ENCODE measurements at regions not wholly inside any gene's neighbourhood (a gene's known extent, or its start where the extent isn't known, plus 50 kb on each side); places are given as distances from the start of the nearest gene placed in this dataset.

DNA sequence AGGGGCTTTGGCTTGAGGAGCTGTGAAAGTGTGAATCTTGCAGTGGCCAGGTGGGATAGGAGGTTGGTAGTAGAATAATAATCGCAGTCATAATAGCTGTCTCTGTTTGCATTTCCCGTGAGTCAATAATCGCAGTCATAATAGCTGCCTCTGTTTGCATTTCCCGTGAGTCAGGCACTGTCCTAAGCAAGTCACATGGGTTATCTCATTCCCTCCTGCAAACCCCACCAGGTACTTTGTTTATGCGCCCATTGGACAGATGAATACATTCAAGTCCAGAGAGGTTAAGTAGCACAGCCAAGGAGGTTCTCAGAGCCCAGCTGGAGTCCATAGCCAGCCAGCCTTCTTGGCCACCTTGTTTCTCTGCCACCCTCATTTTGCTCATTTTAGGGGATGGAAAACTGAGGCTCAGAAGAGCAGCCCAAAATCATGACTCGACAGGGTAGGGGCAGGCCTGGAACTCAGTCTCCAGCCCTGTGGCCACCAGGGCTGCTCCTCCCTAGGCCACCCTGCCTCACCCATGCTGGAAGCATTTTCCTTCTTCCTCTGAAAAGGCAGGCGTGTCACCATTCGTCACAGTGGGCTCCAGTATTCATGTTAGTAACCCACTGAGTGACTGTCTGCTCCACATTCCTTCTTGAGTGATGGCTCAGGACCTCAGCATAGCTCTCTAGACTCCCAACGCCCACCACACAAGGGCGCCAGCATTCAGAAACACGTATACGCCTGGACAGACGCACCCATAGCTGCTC is 206.2 kb downstream of the URI1 start:
- Histone ChIP-seq H3K4me3 (ENCODE audit: low read length) (no peak overlapping the region), H3K9ac (ENCODE audit: low read length) (no peak overlapping the region), H3K27me3 (replicated peaks; ENCODE audit: control insufficient read depth, insufficient read depth, low read length) (peaks cover 6% of the 10 kb centered on the region), H3K4me1 (ENCODE audit: control insufficient read depth, insufficient read depth, low read length) (peaks cover 4% of the 10 kb centered on the region), H3K36me3 (ENCODE audit: control insufficient read depth, insufficient read depth, low read length, severe bottlenecking) (no peaks in the 10 kb centered on the region), H3K9me3 (ENCODE audit: control insufficient read depth, low read length) (no peaks in the 10 kb centered on the region)
- DNase-seq (ENCODE audit: low read depth): no peak

DNA sequence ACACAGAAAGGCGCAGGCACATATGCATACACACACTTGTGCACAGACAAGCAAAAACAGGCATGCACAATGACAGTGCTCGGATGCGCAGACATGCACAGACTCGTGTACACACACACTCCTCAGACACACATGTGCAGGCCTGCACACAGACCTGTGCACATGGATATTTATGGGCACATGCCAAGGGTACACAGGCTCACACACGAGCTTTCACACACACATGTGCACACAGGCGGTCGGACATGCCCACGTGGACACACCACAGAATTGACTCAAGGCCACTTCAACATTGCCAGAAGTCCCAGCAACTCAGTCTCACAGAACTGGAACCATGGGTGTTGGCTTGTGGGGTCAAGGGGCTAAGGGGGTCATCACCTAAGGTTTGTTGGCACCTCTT is 206.8 kb downstream of the URI1 start:
- Histone ChIP-seq H3K27me3 (replicated peaks; ENCODE audit: control insufficient read depth, insufficient read depth, low read length) (peaks cover 9% of the 10 kb centered on the region), H3K4me1 (ENCODE audit: control insufficient read depth, insufficient read depth, low read length) (peaks cover 4% of the 10 kb centered on the region), H3K36me3 (ENCODE audit: control insufficient read depth, insufficient read depth, low read length, severe bottlenecking) (no peaks in the 10 kb centered on the region), H3K4me3 (ENCODE audit: low read length) (no peak overlapping the region), H3K9ac (ENCODE audit: low read length) (no peak overlapping the region), H3K9me3 (ENCODE audit: control insufficient read depth, low read length) (no peaks in the 10 kb centered on the region)
- no peak for DNase-seq (ENCODE audit: low read depth)

DNA sequence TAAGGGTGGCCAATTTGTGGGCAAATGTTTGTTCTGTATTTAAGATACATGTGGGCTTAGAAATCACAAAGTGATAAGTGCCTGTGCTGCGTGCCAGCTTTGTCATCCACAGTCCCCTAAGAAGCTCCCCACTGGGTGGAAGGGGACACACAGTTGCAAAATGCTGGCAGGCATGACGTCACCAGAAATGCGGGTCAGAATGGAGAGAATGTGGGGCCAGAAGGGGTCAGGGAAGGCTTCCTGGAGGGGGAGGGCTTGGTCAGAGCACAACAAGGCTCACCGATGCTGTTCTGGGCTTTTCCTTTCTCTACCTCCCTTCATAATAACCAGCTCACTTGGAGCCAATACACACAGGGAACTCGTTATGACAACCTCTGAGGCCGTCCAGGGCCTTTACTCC is 207.3 kb downstream of the URI1 start:
- no peaks in the 10 kb centered on the region for H3K9me3 ChIP-seq (ENCODE audit: control insufficient read depth, low read length)
- H3K27me3 ChIP-seq (replicated peaks; ENCODE audit: control insufficient read depth, insufficient read depth, low read length): peaks cover 9% of the 10 kb centered on the region
- H3K9ac ChIP-seq (ENCODE audit: low read length): no peak overlapping the region
- H3K36me3 ChIP-seq (ENCODE audit: control insufficient read depth, insufficient read depth, low read length, severe bottlenecking): no peaks in the 10 kb centered on the region
- DNase-seq (ENCODE audit: low read depth): no peak
- no peak overlapping the region for H3K4me3 ChIP-seq (ENCODE audit: low read length)
- H3K4me1 ChIP-seq (ENCODE audit: control insufficient read depth, insufficient read depth, low read length): peaks cover 4% of the 10 kb centered on the region

DNA sequence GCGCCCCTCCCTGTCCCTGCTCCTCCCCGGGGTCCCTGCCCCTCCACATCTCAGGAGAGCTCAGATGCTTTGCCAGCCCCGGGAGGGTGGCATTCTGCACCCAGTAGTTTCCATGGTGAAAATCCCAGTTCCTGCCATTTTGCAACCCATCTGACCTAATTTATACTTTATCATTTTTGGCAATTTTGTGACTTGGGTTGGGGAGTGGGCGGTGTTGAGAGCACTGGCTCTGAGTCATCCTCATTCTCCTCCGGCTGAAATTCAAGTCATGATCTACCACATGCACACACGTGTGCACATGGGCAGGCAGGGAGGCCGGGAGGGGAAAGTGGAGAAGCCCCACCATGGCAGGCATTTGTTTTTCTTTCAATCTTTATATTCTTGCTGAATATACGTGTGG is 208.6 kb downstream of the URI1 start:
- no peak overlapping the region for H3K9ac ChIP-seq (ENCODE audit: low read length)
- H3K4me1 ChIP-seq (ENCODE audit: control insufficient read depth, insufficient read depth, low read length): peaks cover 4% of the 10 kb centered on the region
- DNase-seq (ENCODE audit: low read depth): no peak
- H3K27me3 ChIP-seq (replicated peaks; ENCODE audit: control insufficient read depth, insufficient read depth, low read length): peaks cover 9% of the 10 kb centered on the region
- H3K36me3 ChIP-seq (ENCODE audit: control insufficient read depth, insufficient read depth, low read length, severe bottlenecking): no peaks in the 10 kb centered on the region
- H3K4me3 ChIP-seq (ENCODE audit: low read length): no peak overlapping the region
- no peaks in the 10 kb centered on the region for H3K9me3 ChIP-seq (ENCODE audit: control insufficient read depth, low read length)

DNA sequence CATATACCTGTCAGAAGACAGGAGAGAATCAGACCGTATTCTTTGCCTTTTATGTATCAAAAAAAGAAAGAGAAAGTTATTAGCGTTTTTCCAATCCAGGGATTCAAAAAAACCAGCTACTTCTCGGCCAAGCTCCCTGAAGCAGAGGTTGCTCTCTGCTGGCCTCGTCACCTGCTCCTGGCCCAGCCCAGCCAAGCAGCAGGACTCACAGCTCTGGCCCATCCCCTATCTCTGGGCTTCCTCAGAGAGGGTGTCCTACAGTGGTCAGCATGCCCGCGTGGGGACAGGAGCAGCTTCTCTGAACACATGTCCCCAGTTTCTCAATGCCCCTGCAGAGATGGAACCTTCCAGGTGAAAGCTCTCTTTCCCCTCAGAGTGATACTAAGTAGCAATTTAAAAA is 209.0 kb downstream of the URI1 start:
- peaks cover 4% of the 10 kb centered on the region for H3K4me1 ChIP-seq (ENCODE audit: control insufficient read depth, insufficient read depth, low read length)
- peaks cover 9% of the 10 kb centered on the region for H3K27me3 ChIP-seq (replicated peaks; ENCODE audit: control insufficient read depth, insufficient read depth, low read length)
- H3K9ac ChIP-seq (ENCODE audit: low read length): no peak overlapping the region
- no peaks in the 10 kb centered on the region for H3K9me3 ChIP-seq (ENCODE audit: control insufficient read depth, low read length)
- H3K36me3 ChIP-seq (ENCODE audit: control insufficient read depth, insufficient read depth, low read length, severe bottlenecking): no peaks in the 10 kb centered on the region
- H3K4me3 ChIP-seq (ENCODE audit: low read length): no peak overlapping the region
- no peak for DNase-seq (ENCODE audit: low read depth)

DNA sequence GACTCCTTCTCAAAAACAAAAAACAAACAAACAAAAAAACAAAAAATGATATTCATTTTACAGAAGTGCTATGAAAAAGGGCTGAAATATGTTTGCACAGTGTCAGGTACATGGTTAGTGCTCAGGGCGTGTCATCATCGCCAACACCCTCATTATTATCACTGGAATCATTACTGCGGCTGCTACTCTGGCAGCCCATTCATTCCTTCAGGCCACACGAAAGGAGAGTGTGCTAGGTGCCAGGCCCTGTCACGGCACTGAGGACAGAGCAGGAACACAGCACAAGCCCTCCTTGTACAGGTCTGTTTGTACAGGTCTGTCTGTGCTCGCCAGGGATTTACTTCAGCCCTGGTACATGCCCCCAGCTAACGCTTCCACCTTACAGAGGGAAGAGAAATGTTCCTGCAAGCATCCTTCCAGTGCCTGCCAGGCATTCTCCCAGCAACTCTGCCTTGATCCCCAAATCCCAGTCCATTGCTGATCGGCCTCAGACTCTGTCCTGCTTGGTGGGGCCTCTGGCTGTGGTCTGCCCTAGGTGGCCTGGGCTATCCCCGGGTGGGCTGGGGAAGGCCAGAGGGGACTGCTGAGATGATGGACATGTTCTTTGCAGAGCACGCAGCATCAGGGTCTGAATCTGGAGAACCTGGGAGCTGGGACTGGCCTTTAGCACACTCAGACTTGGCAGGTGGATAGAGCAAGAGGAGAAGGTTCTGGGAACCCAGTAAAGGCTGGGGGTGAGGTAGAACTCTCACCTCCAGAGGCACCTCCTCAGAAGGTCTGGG is 210.7 kb downstream of the URI1 start:
- H3K36me3 ChIP-seq (ENCODE audit: control insufficient read depth, insufficient read depth, low read length, severe bottlenecking): no peaks in the 10 kb centered on the region
- no peaks in the 10 kb centered on the region for H3K9me3 ChIP-seq (ENCODE audit: control insufficient read depth, low read length)
- H3K4me1 ChIP-seq (ENCODE audit: control insufficient read depth, insufficient read depth, low read length): peaks cover 4% of the 10 kb centered on the region
- no peak overlapping the region for H3K9ac ChIP-seq (ENCODE audit: low read length)
- DNase-seq (ENCODE audit: low read depth): no peak
- no peak overlapping the region for H3K4me3 ChIP-seq (ENCODE audit: low read length)
- H3K27me3 ChIP-seq (replicated peaks; ENCODE audit: control insufficient read depth, insufficient read depth, low read length): peaks cover 9% of the 10 kb centered on the region

DNA sequence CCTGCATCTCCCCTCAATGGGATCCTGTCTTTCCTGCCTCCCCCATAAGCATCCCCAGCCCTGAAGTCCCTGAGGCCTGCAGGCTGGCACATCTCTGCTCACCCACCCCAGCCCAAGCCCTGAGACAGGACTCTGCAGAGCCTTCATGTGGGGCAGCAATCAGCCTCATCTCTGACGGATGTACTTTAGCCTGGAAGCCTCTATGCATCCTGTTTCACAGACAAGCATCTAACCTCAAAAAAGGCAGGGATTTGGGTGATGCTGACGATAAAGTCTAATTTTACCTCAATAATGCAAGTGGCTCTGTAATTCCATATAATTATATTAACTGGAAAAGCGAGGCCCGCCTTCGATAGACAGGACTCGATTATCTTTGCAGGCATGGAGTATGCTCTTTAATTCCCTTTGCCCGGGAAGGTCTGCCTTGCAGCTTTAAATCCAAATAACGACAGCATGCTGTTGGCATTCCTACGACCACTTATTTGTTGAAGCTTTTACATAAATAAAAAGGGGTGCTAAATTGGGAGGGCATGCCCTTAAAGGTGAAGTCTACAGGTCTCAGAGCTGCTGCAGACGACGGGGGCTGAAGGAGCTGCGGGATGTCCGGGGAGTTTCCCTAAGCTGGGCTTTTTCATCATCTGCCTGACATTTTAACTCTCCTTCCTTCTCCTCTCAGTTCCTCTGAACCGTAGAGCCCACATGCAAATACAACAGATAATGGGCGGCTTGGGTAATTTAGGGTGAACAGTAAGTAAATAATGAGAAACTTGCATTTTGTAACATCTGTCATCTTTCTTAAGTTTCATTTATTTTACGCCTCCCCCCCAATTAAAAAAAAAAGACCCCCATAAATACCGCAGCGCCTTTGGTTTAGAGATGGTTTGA is 211.5 kb downstream of the URI1 start:
- Histone ChIP-seq H3K27me3 (replicated peaks; ENCODE audit: control insufficient read depth, insufficient read depth, low read length) (peaks cover 9% of the 10 kb centered on the region), H3K36me3 (ENCODE audit: control insufficient read depth, insufficient read depth, low read length, severe bottlenecking) (no peaks in the 10 kb centered on the region), H3K9me3 (ENCODE audit: control insufficient read depth, low read length) (no peaks in the 10 kb centered on the region), H3K4me1 (ENCODE audit: control insufficient read depth, insufficient read depth, low read length) (peaks cover 4% of the 10 kb centered on the region), H3K4me3 (ENCODE audit: low read length) (no peak overlapping the region), H3K9ac (ENCODE audit: low read length) (no peak overlapping the region)
- no peak for DNase-seq (ENCODE audit: low read depth)

DNA sequence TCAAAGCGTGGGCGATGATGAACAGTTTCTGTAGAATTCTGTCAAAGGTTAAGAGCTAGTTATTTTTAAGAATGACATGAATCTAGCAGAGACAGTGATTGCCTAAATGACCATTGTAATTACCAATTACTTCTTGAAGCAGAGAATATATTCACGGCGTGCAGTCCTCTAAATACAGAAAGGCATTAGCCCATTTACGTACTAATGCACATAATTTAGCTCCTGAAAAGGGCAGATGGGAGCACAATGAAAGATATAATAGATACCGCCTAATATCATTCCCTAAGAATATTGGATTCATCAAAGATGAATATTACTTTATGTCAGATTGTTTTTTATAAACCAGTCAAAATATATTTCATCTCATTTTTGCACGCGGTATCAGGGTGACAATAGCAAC is 212.4 kb downstream of the URI1 start:
- no peak overlapping the region for H3K4me3 ChIP-seq (ENCODE audit: low read length)
- H3K9ac ChIP-seq (ENCODE audit: low read length): no peak overlapping the region
- no peaks in the 10 kb centered on the region for H3K4me1 ChIP-seq (ENCODE audit: control insufficient read depth, insufficient read depth, low read length)
- DNase-seq (ENCODE audit: low read depth): no peak
- H3K9me3 ChIP-seq (ENCODE audit: control insufficient read depth, low read length): no peaks in the 10 kb centered on the region
- no peaks in the 10 kb centered on the region for H3K36me3 ChIP-seq (ENCODE audit: control insufficient read depth, insufficient read depth, low read length, severe bottlenecking)
- H3K27me3 ChIP-seq (replicated peaks; ENCODE audit: control insufficient read depth, insufficient read depth, low read length): peaks cover 7% of the 10 kb centered on the region

DNA sequence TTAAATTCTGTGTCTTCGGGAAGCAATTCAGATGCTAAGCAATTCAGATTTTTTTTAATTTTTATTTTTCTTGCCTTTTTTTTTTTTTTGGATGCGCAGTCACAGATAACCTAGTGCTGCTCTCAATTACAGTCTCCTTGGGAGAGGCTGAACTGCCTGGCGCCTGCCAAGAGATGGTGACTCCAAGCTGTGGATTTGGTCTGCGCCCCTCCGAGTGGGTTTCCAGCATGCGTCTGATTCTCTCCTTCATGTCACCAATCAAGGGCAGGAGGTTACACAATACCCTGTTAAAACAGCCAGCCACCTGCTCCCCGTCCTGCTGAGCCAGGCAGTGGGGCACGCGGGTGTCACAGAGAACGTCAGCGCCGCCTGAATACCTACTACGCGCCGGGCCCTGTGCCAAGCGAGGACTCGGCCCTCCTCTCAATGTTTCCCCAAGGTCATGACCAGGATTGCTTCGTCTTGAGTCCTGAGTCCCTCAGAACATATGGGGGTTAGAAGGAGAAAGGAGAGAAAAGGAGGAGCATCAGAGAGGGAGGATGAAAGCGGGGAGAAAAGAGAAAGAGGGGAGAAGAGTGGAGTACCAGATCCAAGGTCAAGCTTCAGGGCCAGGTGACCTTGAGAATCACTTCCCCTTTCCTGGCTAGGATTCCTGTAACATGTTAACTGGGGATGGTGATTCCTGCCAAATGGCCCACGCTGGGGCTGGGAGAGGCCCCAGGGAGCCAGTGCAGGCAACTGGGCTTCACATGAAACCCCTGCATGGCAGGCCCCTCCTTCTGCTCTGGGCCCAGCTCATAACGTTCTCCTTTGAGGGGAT is 213.6 kb downstream of the URI1 start:
- Histone ChIP-seq H3K9me3 (ENCODE audit: control insufficient read depth, low read length) (no peaks in the 10 kb centered on the region), H3K36me3 (ENCODE audit: control insufficient read depth, insufficient read depth, low read length, severe bottlenecking) (no peaks in the 10 kb centered on the region), H3K4me1 (ENCODE audit: control insufficient read depth, insufficient read depth, low read length) (no peaks in the 10 kb centered on the region), H3K4me3 (ENCODE audit: low read length) (no peak overlapping the region), H3K9ac (ENCODE audit: low read length) (no peak overlapping the region), H3K27me3 (replicated peaks; ENCODE audit: control insufficient read depth, insufficient read depth, low read length) (peaks cover 6% of the 10 kb centered on the region)
- DNase-seq (ENCODE audit: low read depth): no peak

DNA sequence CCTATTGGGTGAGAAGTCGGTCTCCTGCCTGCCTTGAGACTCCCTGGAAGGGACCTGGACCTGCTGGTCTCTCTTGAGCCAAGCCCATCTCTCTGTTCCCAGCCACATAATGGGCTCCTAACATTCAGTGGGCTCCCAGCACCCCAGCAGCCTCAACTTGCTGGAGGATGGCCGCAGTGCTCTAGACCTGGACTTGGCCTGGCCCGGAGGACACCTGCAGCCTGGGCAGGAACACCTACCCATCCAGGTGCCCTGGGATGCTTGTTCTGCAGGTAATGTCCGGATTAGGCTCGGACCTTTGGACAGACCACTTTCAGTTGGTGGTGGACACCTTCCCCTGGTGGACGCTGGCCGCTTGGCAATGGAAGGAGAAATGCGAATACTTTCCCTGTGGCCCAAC is 214.6 kb downstream of the URI1 start:
- Histone ChIP-seq H3K4me1 (ENCODE audit: control insufficient read depth, insufficient read depth, low read length) (no peaks in the 10 kb centered on the region), H3K9ac (ENCODE audit: low read length) (no peak overlapping the region), H3K9me3 (ENCODE audit: control insufficient read depth, low read length) (no peaks in the 10 kb centered on the region), H3K36me3 (ENCODE audit: control insufficient read depth, insufficient read depth, low read length, severe bottlenecking) (no peaks in the 10 kb centered on the region), H3K27me3 (replicated peaks; ENCODE audit: control insufficient read depth, insufficient read depth, low read length) (peaks cover 6% of the 10 kb centered on the region), H3K4me3 (ENCODE audit: low read length) (no peak overlapping the region)
- DNase-seq (ENCODE audit: low read depth): no peak

All from adipocyte (in vitro differentiated cells).